ENCODE measurements at regions not wholly inside any gene's neighbourhood (a gene's known extent, or its start where the extent isn't known, plus 50 kb on each side); places are given as distances from the start of the nearest gene placed in this dataset.

- Histone ChIP-seq H3K4me3 (ENCODE audit: control insufficient read depth in 2 of 3, extremely low read depth in 1 of 3, insufficient read depth in 2 of 3, low read depth in 1 of 3, low read length in 3 of 3) (no peak overlapping the region), H3K36me3 (ENCODE audit: control insufficient read depth in 2 of 2, extremely low read depth in 1 of 2, insufficient read depth in 2 of 2, low read length in 2 of 2) (no peaks in the 10 kb centered on the region), H3K4me1 (ENCODE audit: control insufficient read depth, extremely low read depth, insufficient read depth, low read length) (no peaks in the 10 kb centered on the region), H2AFZ (ENCODE audit: control insufficient read depth, low read length) (no peak overlapping the region), H4K20me1 (ENCODE audit: control insufficient read depth, extremely low read depth, insufficient read depth, low read length) (no peaks in the 10 kb centered on the region), H3K27ac (ENCODE audit: control insufficient read depth, insufficient read depth, low read length) (no peak overlapping the region), H3K9me3 (ENCODE audit: control insufficient read depth, low read depth, low read length) (no peaks in the 10 kb centered on the region), H3K79me2 (ENCODE audit: control insufficient read depth, insufficient read depth, low read length) (no peaks in the 10 kb centered on the region), H3K4me2 (ENCODE audit: control insufficient read depth, extremely low read depth, insufficient read depth, low read depth, low read length) (no peak overlapping the region), H3K9me1 (ENCODE audit: control insufficient read depth, extremely low read depth, insufficient read depth, low read length) (no peaks in the 10 kb centered on the region), H3K27me3 (ENCODE audit: control insufficient read depth, extremely low read depth, insufficient read depth, low read length) (no peaks in the 10 kb centered on the region), H3K9ac (ENCODE audit: control insufficient read depth, extremely low read depth, insufficient read depth, low read length) (no peak overlapping the region)
- TF ChIP-seq CTCF (optimal IDR thresholded peaks at IDR 0.05 in 1 of 3, IDR thresholded peaks at IDR 0.05 in 1 of 3, conservative IDR thresholded peaks at IDR 0.05 in 1 of 3; ENCODE audit: extremely low read depth in 1 of 3, insufficient read depth in 2 of 3, low read length in 3 of 3) (no peak), EZH2 (IDR thresholded peaks at IDR 0.05; ENCODE audit: low read length) (no peak)
- no peak for FAIRE-seq
- no peak for DNase-seq (ENCODE audit: low read depth, low spot score)
- dilution Hi-C loops (cut with MboI; ENCODE audit: extremely low pct_ligation_motif_present, low sequenced_read_pairs): no loop called here
These were observed 483.9 kb downstream of the HTR7 start for GRCh38 chr10:90373911-90374310.

- Histone ChIP-seq H3K4me2 (ENCODE audit: control insufficient read depth, extremely low read depth, insufficient read depth, low read depth, low read length) (no peak overlapping the region), H3K9ac (ENCODE audit: control insufficient read depth, extremely low read depth, insufficient read depth, low read length) (no peak overlapping the region), H3K9me1 (ENCODE audit: control insufficient read depth, extremely low read depth, insufficient read depth, low read length) (no peaks in the 10 kb centered on the region), H3K4me1 (ENCODE audit: control insufficient read depth, extremely low read depth, insufficient read depth, low read length) (peaks cover 7% of the 10 kb centered on the region), H3K79me2 (ENCODE audit: control insufficient read depth, insufficient read depth, low read length) (no peaks in the 10 kb centered on the region), H3K27ac (ENCODE audit: control insufficient read depth, insufficient read depth, low read length) (no peak overlapping the region), H3K36me3 (ENCODE audit: control insufficient read depth in 2 of 2, extremely low read depth in 1 of 2, insufficient read depth in 2 of 2, low read length in 2 of 2) (no peaks in the 10 kb centered on the region), H3K4me3 (ENCODE audit: control insufficient read depth in 2 of 3, extremely low read depth in 1 of 3, insufficient read depth in 2 of 3, low read depth in 1 of 3, low read length in 3 of 3) (no peak overlapping the region), H2AFZ (ENCODE audit: control insufficient read depth, low read length) (no peak overlapping the region), H4K20me1 (ENCODE audit: control insufficient read depth, extremely low read depth, insufficient read depth, low read length) (no peaks in the 10 kb centered on the region), H3K27me3 (ENCODE audit: control insufficient read depth, extremely low read depth, insufficient read depth, low read length) (no peaks in the 10 kb centered on the region), H3K9me3 (ENCODE audit: control insufficient read depth, low read depth, low read length) (no peaks in the 10 kb centered on the region)
- no peak for DNase-seq (ENCODE audit: low read depth, low spot score)
- TF ChIP-seq CTCF (optimal IDR thresholded peaks at IDR 0.05 in 1 of 3, IDR thresholded peaks at IDR 0.05 in 1 of 3, conservative IDR thresholded peaks at IDR 0.05 in 1 of 3; ENCODE audit: extremely low read depth in 1 of 3, insufficient read depth in 2 of 3, low read length in 3 of 3) (no peak), EZH2 (IDR thresholded peaks at IDR 0.05; ENCODE audit: low read length) (no peak)
- dilution Hi-C loops (cut with MboI; ENCODE audit: extremely low pct_ligation_motif_present, low sequenced_read_pairs): no loop called here
- no peak for FAIRE-seq
These were observed 479.2 kb downstream of the HTR7 start for GRCh38 chr10:90378524-90379076.
